Mammary epithelial cell (primary cell): ENCODE measurements at regions not wholly inside any gene's neighbourhood (a gene's known extent, or its start where the extent isn't known, plus 50 kb on each side); places are given as distances from the start of the nearest gene placed in this dataset.

ENCODE experiments used
- EZH2 ChIP-seq: IDR thresholded peaks from 2 replicates; pipeline ENCODE4 v1.6.1; 2012; ENCODE audit warnings: low read length, inconsistent platforms, borderline replicate concordance
- TF ChIP-seq, protein P1 (sequence below), 2 donors: IDR thresholded peaks in 1 of 2; conservative IDR thresholded peaks in 1 of 2; 2 replicates each; pipeline ENCODE4 v1.5.1; 2011 to 2012; ENCODE audit warnings: inconsistent platforms in 2 of 2, low read length in 2 of 2, mild to moderate bottlenecking in 2 of 2, control low read depth in 1 of 2, low read depth in 1 of 2; ENCODE audit not compliant: insufficient read depth in 1 of 2; ENCODE audit errors: extremely low read depth in 1 of 2

DNA sequence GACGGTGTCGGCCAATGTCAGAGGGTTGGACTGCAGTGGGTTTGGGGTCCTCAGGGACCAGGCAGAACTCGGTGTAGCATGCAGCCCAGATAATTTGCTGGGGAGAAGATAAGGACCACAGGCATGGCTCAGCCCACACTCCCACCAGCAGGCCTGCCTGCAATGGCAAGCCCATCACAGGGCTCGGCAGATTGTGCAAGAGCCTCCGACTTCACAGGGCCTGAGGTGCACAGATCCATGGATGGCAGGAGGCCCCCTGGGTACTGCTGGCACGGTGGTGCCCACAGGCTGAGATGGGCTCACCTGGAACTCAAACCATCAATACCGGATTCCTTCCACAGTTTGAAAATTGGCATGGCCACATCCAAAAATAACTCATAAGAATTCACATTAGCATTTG is 180.3 kb downstream of the TTLL2 start:
- TF ChIP-seq, protein P1, sequence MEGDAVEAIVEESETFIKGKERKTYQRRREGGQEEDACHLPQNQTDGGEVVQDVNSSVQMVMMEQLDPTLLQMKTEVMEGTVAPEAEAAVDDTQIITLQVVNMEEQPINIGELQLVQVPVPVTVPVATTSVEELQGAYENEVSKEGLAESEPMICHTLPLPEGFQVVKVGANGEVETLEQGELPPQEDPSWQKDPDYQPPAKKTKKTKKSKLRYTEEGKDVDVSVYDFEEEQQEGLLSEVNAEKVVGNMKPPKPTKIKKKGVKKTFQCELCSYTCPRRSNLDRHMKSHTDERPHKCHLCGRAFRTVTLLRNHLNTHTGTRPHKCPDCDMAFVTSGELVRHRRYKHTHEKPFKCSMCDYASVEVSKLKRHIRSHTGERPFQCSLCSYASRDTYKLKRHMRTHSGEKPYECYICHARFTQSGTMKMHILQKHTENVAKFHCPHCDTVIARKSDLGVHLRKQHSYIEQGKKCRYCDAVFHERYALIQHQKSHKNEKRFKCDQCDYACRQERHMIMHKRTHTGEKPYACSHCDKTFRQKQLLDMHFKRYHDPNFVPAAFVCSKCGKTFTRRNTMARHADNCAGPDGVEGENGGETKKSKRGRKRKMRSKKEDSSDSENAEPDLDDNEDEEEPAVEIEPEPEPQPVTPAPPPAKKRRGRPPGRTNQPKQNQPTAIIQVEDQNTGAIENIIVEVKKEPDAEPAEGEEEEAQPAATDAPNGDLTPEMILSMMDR (conservative IDR thresholded peaks at IDR 0.05 in 1 of 2, IDR thresholded peaks at IDR 0.05 in 1 of 2; ENCODE audit: extremely low read depth in 1 of 2, insufficient read depth in 1 of 2, low read depth in 1 of 2, low read length in 2 of 2) = no peak
- TF ChIP-seq EZH2 = no peak
